H1 (cell line): ENCODE measurements at regions not wholly inside any gene's neighbourhood (a gene's known extent, or its start where the extent isn't known, plus 50 kb on each side); places are given as distances from the start of the nearest gene placed in this dataset.

Source experiments
- CTCF ChIA-PET: fragments of 300-600 bp; sonication (Branson Sonifier 250); formaldehyde crosslinking; loops from one replicate; lab custom pipeline; 2021; ENCODE audit not compliant: partially characterized antibody; lab: Charles Lee
- POLR2A ChIA-PET: fragments of 300-600 bp; sonication (Branson Sonifier 250); formaldehyde crosslinking; loops from one replicate; lab custom pipeline; 2021; ENCODE audit warnings: inconsistent platforms; ENCODE audit not compliant: partially characterized antibody; lab: Charles Lee
- DNase-seq, 2 experiments: peaks; one replicate each; pipeline versions ENCODE4 v3.0.0 to v3.0.0-alpha.2; 2010 to 2022; ENCODE audit warnings: low spot score in 2 of 2, low read depth in 1 of 2, mixed read lengths in 1 of 2
- FAIRE-seq: peaks from 2 replicates; lab custom pipeline; 2011; peaks lifted over from hg19 to GRCh38; lab: Jason Lieb, UNC
- H2AFZ ChIP-seq: 2 replicates; pipeline ENCODE4 v1.8.1; 2012; ENCODE audit warnings: low read length, inconsistent platforms
- H2AK5ac ChIP-seq: 2 replicates; pipeline ENCODE4 v1.6.1; 2013; ENCODE audit warnings: low read depth, low read length
- H2BK120ac ChIP-seq: replicated peaks from 2 replicates; pipeline ENCODE3; 2013; ENCODE audit warnings: low read depth, low read length, inconsistent platforms
- H2BK12ac ChIP-seq: 2 replicates; pipeline ENCODE4 v1.6.1; 2013; ENCODE audit warnings: low read depth, low read length
- H2BK15ac ChIP-seq: 2 replicates; pipeline ENCODE4 v1.6.1; 2013; ENCODE audit warnings: low read length
- H2BK20ac ChIP-seq: 2 replicates; pipeline ENCODE4 v1.6.1; 2013; ENCODE audit warnings: low read length
- H2BK5ac ChIP-seq: 2 replicates; pipeline ENCODE4 v1.6.1; 2013; ENCODE audit warnings: low read depth, low read length
- H3K14ac ChIP-seq: 2 replicates; pipeline ENCODE4 v1.6.1; 2013; ENCODE audit warnings: inconsistent platforms; ENCODE audit not compliant: insufficient read length
- H3K18ac ChIP-seq: 2 replicates; pipeline ENCODE4 v1.6.1; 2013; ENCODE audit warnings: low read length; ENCODE audit errors: extremely low read depth
- H3K23ac ChIP-seq: 2 replicates; pipeline ENCODE4 v1.6.1; 2013; ENCODE audit warnings: inconsistent platforms; ENCODE audit not compliant: insufficient read length
- H3K23me2 ChIP-seq: 2 replicates; pipeline ENCODE4 v1.6.1; 2013; ENCODE audit warnings: low read depth, low read length
- H3K27ac ChIP-seq: 2 replicates; pipeline ENCODE4 v1.6.1; 2011; ENCODE audit warnings: low read depth, low read length, inconsistent platforms
- H3K27me3 ChIP-seq, 4 experiments: replicated peaks in 1 of 4; 1 replicate in 1 of 4; 2 replicates in 3 of 4; pipeline versions ENCODE4 v1.6.1 to v1.8.1; 2011 to 2013; ENCODE audit warnings: low read length in 3 of 4, mild to moderate bottlenecking in 3 of 4, inconsistent platforms in 2 of 4, mixed read lengths in 2 of 4, moderate library complexity in 1 of 4; ENCODE audit not compliant: control insufficient read depth in 3 of 4, insufficient read depth in 3 of 4; ENCODE audit errors: extremely low read depth in 1 of 4
- H3K36me3 ChIP-seq, 4 experiments: 2 replicates each; pipeline versions ENCODE4 v1.6.1 to v1.8.1; 2011 to 2013; ENCODE audit warnings: mild to moderate bottlenecking in 4 of 4, low read length in 3 of 4, moderate library complexity in 2 of 4, control low read depth in 1 of 4, inconsistent platforms in 1 of 4; ENCODE audit not compliant: insufficient read depth in 4 of 4, control insufficient read depth in 2 of 4
- H3K4ac ChIP-seq: replicated peaks from 2 replicates; pipeline ENCODE3; 2013; ENCODE audit warnings: low read length, low read depth, mixed read lengths, inconsistent platforms; ENCODE audit not compliant: insufficient read length
- H3K4me1 ChIP-seq, 4 experiments: replicated peaks in 1 of 4; 1 replicate in 1 of 4; 2 replicates in 3 of 4; pipeline versions ENCODE4 v1.6.1 to v1.8.1; 2011 to 2013; ENCODE audit warnings: low read length in 3 of 4, inconsistent platforms in 2 of 4, mixed read lengths in 1 of 4; ENCODE audit not compliant: insufficient read depth in 4 of 4, control insufficient read depth in 3 of 4
- H3K4me2 ChIP-seq, 2 experiments: 2 replicates each; pipeline versions ENCODE4 v1.6.1 to v1.8.1; 2011 to 2013; ENCODE audit warnings: low read depth in 2 of 2, low read length in 2 of 2, control low read depth in 1 of 2, inconsistent platforms in 1 of 2, mild to moderate bottlenecking in 1 of 2; ENCODE audit not compliant: insufficient read depth in 1 of 2
- H3K4me3 ChIP-seq, 4 experiments: fragments of 200-600, 300-600 bp in 1 of 4; sonication (generic), shearing (Covaris generic), sonication (Bioruptor Twin) in 1 of 4; 2 replicates each; pipeline versions ENCODE4 v1.5.1 to v1.8.1; 2011 to 2016; ENCODE audit warnings: low read length in 4 of 4, low read depth in 3 of 4, control low read depth in 2 of 4, inconsistent platforms in 2 of 4, mild to moderate bottlenecking in 2 of 4, mixed read lengths in 1 of 4, moderate library complexity in 1 of 4; ENCODE audit not compliant: insufficient read depth in 2 of 4; ENCODE audit errors: extremely low read depth in 1 of 4
- H3K56ac ChIP-seq: replicated peaks from 2 replicates; pipeline ENCODE3; 2013; ENCODE audit warnings: low read depth, mild to moderate bottlenecking, mixed read lengths, low read length, inconsistent platforms; ENCODE audit not compliant: insufficient read length
- H3K79me1 ChIP-seq: 2 replicates; pipeline ENCODE4 v1.6.1; 2013; ENCODE audit warnings: low read depth, low read length, control low read depth
- H3K79me2 ChIP-seq, 2 experiments: 2 replicates each; pipeline versions ENCODE4 v1.6.1 to v1.8.1; 2012 to 2013; ENCODE audit warnings: low read length in 2 of 2, mild to moderate bottlenecking in 2 of 2, inconsistent platforms in 1 of 2; ENCODE audit not compliant: insufficient read depth in 2 of 2, control insufficient read depth in 1 of 2
- H3K9ac ChIP-seq, 4 experiments: replicated peaks in 1 of 4; 1 replicate in 1 of 4; 2 replicates in 3 of 4; pipeline versions ENCODE4 v1.6.1 to v1.8.1; 2011 to 2013; ENCODE audit warnings: low read depth in 3 of 4, low read length in 3 of 4, control low read depth in 2 of 4, mild to moderate bottlenecking in 2 of 4, moderate library complexity in 2 of 4, inconsistent platforms in 1 of 4; ENCODE audit errors: extremely low read depth in 1 of 4
- H3K9me3 ChIP-seq, 2 experiments: 2 replicates each; pipeline versions ENCODE4 v1.6.1 to v1.8.1; 2012 to 2013; ENCODE audit warnings: mild to moderate bottlenecking in 2 of 2, moderate library complexity in 2 of 2, control low read depth in 1 of 2, inconsistent platforms in 1 of 2, low read depth in 1 of 2, low read length in 1 of 2, mixed read lengths in 1 of 2; ENCODE audit not compliant: insufficient read depth in 2 of 2
- H4K20me1 ChIP-seq, 2 experiments: replicated peaks in 1 of 2; 2 replicates each; pipeline versions ENCODE3 to v1.8.1; 2011 to 2013; ENCODE audit warnings: inconsistent platforms in 2 of 2, low read length in 2 of 2, mild to moderate bottlenecking in 1 of 2; ENCODE audit not compliant: insufficient read depth in 2 of 2, control insufficient read depth in 1 of 2
- H4K5ac ChIP-seq: 2 replicates; pipeline ENCODE4 v1.6.1; 2013; ENCODE audit warnings: low read length, low read depth, mixed read lengths, inconsistent platforms; ENCODE audit not compliant: insufficient read length
- H4K8ac ChIP-seq: 2 replicates; pipeline ENCODE4 v1.8.0; 2013; ENCODE audit warnings: mild to moderate bottlenecking, moderate library complexity, low read length, inconsistent platforms; ENCODE audit not compliant: insufficient read depth; ENCODE audit errors: extremely low read depth
- H4K91ac ChIP-seq: replicated peaks from 2 replicates; pipeline ENCODE3; 2013; ENCODE audit warnings: low read length, mixed read lengths, inconsistent platforms; ENCODE audit not compliant: insufficient read length
- BRCA1 ChIP-seq: IDR thresholded peaks from 2 replicates; pipeline ENCODE4 v1.6.1; 2012; ENCODE audit warnings: low read depth, low read length, improper control_type of control experiment
- CBX8 ChIP-seq: fragments of 300-800, 300-1000 bp; sonication (generic); IDR thresholded peaks from 2 replicates; pipeline ENCODE4 v1.7.1; 2016; ENCODE audit warnings: low read depth, low read length, borderline replicate concordance
- CEBPB ChIP-seq: IDR thresholded peaks from 2 replicates; pipeline ENCODE4 v1.6.1; 2012; ENCODE audit warnings: low read depth, low read length
- CREB1 ChIP-seq: IDR thresholded peaks from 2 replicates; pipeline ENCODE4 v1.6.1; 2012; ENCODE audit warnings: inconsistent platforms
- EP300 ChIP-seq, 2 experiments: IDR thresholded peaks; 1 replicate in 1 of 2; 2 replicates in 1 of 2; pipeline ENCODE4 v1.6.1; 2011 to 2012; ENCODE audit warnings: low read depth in 2 of 2, low read length in 2 of 2, mild to moderate bottlenecking in 2 of 2, borderline replicate concordance in 1 of 2, inconsistent platforms in 1 of 2, moderate library complexity in 1 of 2
- KDM4A ChIP-seq: IDR thresholded peaks from one replicate; pipeline ENCODE4 v1.7.1; 2012; ENCODE audit warnings: low read depth, mild to moderate bottlenecking, moderate library complexity, low read length, inconsistent platforms; ENCODE audit not compliant: severe bottlenecking
- PHF8 ChIP-seq: fragments of 200-600 bp; sonication (generic); conservative IDR thresholded peaks from 2 replicates; pipeline ENCODE4 v1.7.1; 2012; ENCODE audit warnings: low read depth, mild to moderate bottlenecking, inconsistent platforms, low read length, moderate library complexity
- POLR2A ChIP-seq, 2 experiments: IDR thresholded peaks; 1 replicate in 1 of 2; 2 replicates in 1 of 2; pipeline ENCODE4 v1.6.1; 2011; ENCODE audit warnings: low read depth in 2 of 2, low read length in 2 of 2, mild to moderate bottlenecking in 2 of 2; ENCODE audit errors: control extremely low read depth in 1 of 2
- POLR2AphosphoS5 ChIP-seq: IDR thresholded peaks from 2 replicates; pipeline ENCODE4 v1.6.1; 2011; ENCODE audit warnings: low read depth, low read length
- RNF2 ChIP-seq: fragments of 200-900, 300-1000 bp; sonication (generic); IDR thresholded peaks from 2 replicates; pipeline ENCODE4 v1.7.1; 2016; ENCODE audit warnings: borderline replicate concordance, low read depth, mild to moderate bottlenecking, antibody characterized with exemption, low read length; ENCODE audit not compliant: poor library complexity, severe bottlenecking; ENCODE audit errors: missing control alignments
- SP4 ChIP-seq: IDR thresholded peaks from 2 replicates; pipeline ENCODE4 v1.6.1; 2012; ENCODE audit warnings: low read length, inconsistent platforms
- TBP ChIP-seq: IDR thresholded peaks from 2 replicates; pipeline ENCODE4 v1.6.1; 2011; ENCODE audit warnings: low read depth, low read length, improper control_type of control experiment
- WGBS, 2 experiments: shearing (Covaris generic) in 1 of 2; methylation state at CpG; one replicate each; pipeline versions ENCODE4 v1.1.6 to v1.1.7; 2013 to 2015; ENCODE audit warnings: low lambda C conversion rate in 2 of 2, mixed read lengths in 2 of 2, inconsistent platforms in 1 of 2, low coverage in 1 of 2, missing lambda C conversion rate in 1 of 2; ENCODE audit not compliant: insufficient replicate concordance in 2 of 2, insufficient coverage in 1 of 2, insufficient read length in 1 of 2; ENCODE audit errors: extremely low coverage in 1 of 2, missing lambda C conversion rate in 1 of 2; 5-methylcytosine and 5-hydroxymethylcytosine counted together
- TF ChIP-seq, protein P1 (sequence below): IDR thresholded peaks from 2 replicates; pipeline ENCODE4 v1.6.1; 2012; ENCODE audit warnings: inconsistent platforms

DNA sequence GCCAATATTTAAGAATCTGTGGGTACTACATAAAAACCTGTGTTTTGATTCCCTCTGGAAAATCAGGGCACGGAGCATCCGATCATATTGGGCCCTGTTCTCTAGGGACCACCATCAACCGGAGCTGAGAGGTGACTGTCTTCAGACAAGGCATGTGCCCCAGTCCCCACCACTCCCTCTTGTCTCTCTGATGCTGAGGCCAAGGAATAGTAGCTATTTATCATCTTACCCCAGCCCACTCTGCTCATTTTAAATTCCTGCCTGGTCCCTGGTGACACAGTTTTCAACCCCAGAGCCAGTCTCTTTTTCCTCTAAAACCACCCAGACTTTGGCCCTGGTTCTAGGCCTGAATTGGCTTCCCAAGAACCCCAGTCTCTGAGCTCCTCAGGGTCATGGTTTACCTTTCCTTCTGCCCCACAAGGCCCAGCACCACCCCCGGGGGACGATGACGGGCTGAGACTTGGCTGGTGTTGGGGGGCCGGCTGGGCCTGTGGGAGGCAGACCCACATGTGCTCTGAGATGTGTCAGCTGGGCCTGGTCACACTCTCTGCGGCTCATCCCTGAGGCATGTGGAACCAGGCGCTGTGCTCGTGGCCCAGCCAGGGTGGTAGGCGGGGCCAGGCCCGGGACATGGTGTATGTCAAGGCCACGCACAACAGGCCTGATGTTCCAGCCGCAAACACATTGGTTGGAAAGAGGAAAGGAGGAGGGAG lies 114.4 kb downstream of the CEBPB start:
- no peak overlapping the region for H3K18ac ChIP-seq
- H4K91ac ChIP-seq = no peak overlapping the region
- peak overlapping the region; percentile 18 for H2BK15ac ChIP-seq
- no peak for DNase-seq
- H2BK5ac ChIP-seq = no peak overlapping the region
- no peak overlapping the region for H3K27ac ChIP-seq
- peaks cover 7% of the 10 kb centered on the region; the same call in 1 of the 2 replicates for H3K23me2 ChIP-seq
- H4K5ac ChIP-seq = no peak overlapping the region
- H3K14ac ChIP-seq = no peak overlapping the region
- no peak overlapping the region for H4K8ac ChIP-seq
- no peak overlapping the region for H2BK120ac ChIP-seq
- H2AFZ ChIP-seq = no peak overlapping the region
- H2BK12ac ChIP-seq = peak overlapping the region; percentile 63; the same call in 1 of the 2 replicates
- CTCF ChIA-PET = interaction anchor here (1.0 to 3.8 kb wide), 8 partner anchors 9 to 166 kb away, joined by 3 to 20 read pairs (median 5); no protein-coding TSS in a partner anchor
- no peaks in the 10 kb centered on the region for H3K36me3 ChIP-seq
- POLR2A ChIA-PET = interaction anchor here (2.2 kb wide), 1 partner anchor 10 kb away, joined by 4 read pairs; no protein-coding TSS in a partner anchor
- no peak for FAIRE-seq
- H2BK20ac ChIP-seq = no peak overlapping the region
- no peak overlapping the region for H3K56ac ChIP-seq
- H3K4me1 ChIP-seq = peaks cover 0 to 12% (median 5%) of the 10 kb centered on the region in 4 experiments; a peak in 5 of 7 replicates
- H3K4me2 ChIP-seq = no peak overlapping the region
- H3K4ac ChIP-seq = peak overlapping the region; percentile 19
- no peaks in the 10 kb centered on the region for H4K20me1 ChIP-seq
- no peak overlapping the region for H2AK5ac ChIP-seq
- no peaks in the 10 kb centered on the region for H3K79me1 ChIP-seq
- no peaks in the 10 kb centered on the region for H3K27me3 ChIP-seq
- H3K9me3 ChIP-seq = no peaks in the 10 kb centered on the region
- no peak overlapping the region for H3K23ac ChIP-seq
- H3K9ac ChIP-seq = no peak overlapping the region
- no peaks in the 10 kb centered on the region for H3K79me2 ChIP-seq
- 86% methylated on average over 14 of the region's 14 CpGs; no CpG with 5 or more reads in 1 of the 2 experiments for WGBS, 2 experiments
- no peak overlapping the region for H3K4me3 ChIP-seq
- TF ChIP-seq PHF8 (no peak), KDM4A (no peak), CREB1 (no peak), CBX8 (no peak), EP300 (IDR thresholded peaks at IDR 0.05; ENCODE audit: borderline replicate concordance in 1 of 2, low read depth in 2 of 2, low read length in 2 of 2) (no peak), SP4 (no peak), CEBPB (no peak), TBP (no peak), POLR2AphosphoS5 (no peak), BRCA1 (no peak), RNF2 (no peak), POLR2A (IDR thresholded peaks at IDR 0.05; ENCODE audit: control extremely low read depth in 1 of 2, low read depth in 2 of 2, low read length in 2 of 2) (no peak)
- TF ChIP-seq, protein P1, sequence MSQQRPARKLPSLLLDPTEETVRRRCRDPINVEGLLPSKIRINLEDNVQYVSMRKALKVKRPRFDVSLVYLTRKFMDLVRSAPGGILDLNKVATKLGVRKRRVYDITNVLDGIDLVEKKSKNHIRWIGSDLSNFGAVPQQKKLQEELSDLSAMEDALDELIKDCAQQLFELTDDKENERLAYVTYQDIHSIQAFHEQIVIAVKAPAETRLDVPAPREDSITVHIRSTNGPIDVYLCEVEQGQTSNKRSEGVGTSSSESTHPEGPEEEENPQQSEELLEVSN = no peak
